Glomerular endothelial cell (primary cell): ENCODE measurements at regions not wholly inside any gene's neighbourhood (a gene's known extent, or its start where the extent isn't known, plus 50 kb on each side); places are given as distances from the start of the nearest gene placed in this dataset.
"Not testable (repeated sequence)": the region's sequence is repeated elsewhere in the genome, so short reads cannot be mapped to it uniquely, and the experiment has no call there.

ENCODE experiments used
- DNase-seq: peaks from one replicate; pipeline ENCODE4 v3.0.0-alpha.2; 2011; ENCODE audit warnings: low read depth, low spot score; ENCODE audit errors: extremely low read depth

GRCh38 chr1:223018534-223018933 is 124.5 kb downstream of the TLR5 start:
- DNase-seq: no peak

GRCh38 chr1:223019256-223019655 is 123.8 kb downstream of the TLR5 start:
- no peak for DNase-seq

GRCh38 chr1:223020770-223021169 is 122.3 kb downstream of the TLR5 start:
- no peak for DNase-seq

- DNase-seq: no peak
These were observed 120.2 kb downstream of the TLR5 start for GRCh38 chr1:223022641-223023473.

GRCh38 chr1:223023863-223024262 is 119.2 kb downstream of the TLR5 start:
- no peak for DNase-seq

- DNase-seq: not testable (repeated sequence)
These were observed 118.6 kb downstream of the TLR5 start for GRCh38 chr1:223024486-223024885.

- not testable (repeated sequence) for DNase-seq
These were observed 117.8 kb downstream of the TLR5 start for GRCh38 chr1:223025190-223025734.

- not testable (repeated sequence) for DNase-seq
These were observed 116.4 kb downstream of the TLR5 start for GRCh38 chr1:223026639-223027038.

- DNase-seq: no peak
These were observed 112.9 kb downstream of the TLR5 start for GRCh38 chr1:223029985-223030769.

- DNase-seq: no peak
These were observed 112.1 kb downstream of the TLR5 start for GRCh38 chr1:223030871-223031400.

- DNase-seq: no peak
These were observed 111.1 kb downstream of the TLR5 start for GRCh38 chr1:223031733-223032601.

- no peak for DNase-seq
These were observed 109.4 kb downstream of the TLR5 start for GRCh38 chr1:223033658-223034057.

GRCh38 chr1:223034270-223034798 is 108.7 kb downstream of the TLR5 start:
- no peak for DNase-seq

GRCh38 chr1:223035724-223036478 is 107.1 kb downstream of the TLR5 start:
- no peak for DNase-seq

- no peak for DNase-seq
These were observed 106.6 kb downstream of the TLR5 start for GRCh38 chr1:223036479-223036845.

- DNase-seq: no peak
These were observed 105.2 kb downstream of the TLR5 start for GRCh38 chr1:223037845-223038244.

GRCh38 chr1:223038288-223039006 is 104.6 kb downstream of the TLR5 start:
- DNase-seq: no peak

- no peak for DNase-seq
These were observed 103.1 kb downstream of the TLR5 start for GRCh38 chr1:223039990-223040389.

GRCh38 chr1:223041481-223041880 is 101.6 kb downstream of the TLR5 start:
- no peak for DNase-seq
